Choroid plexus epithelial cell (primary cell): ENCODE measurements at regions not wholly inside any gene's neighbourhood (a gene's known extent, or its start where the extent isn't known, plus 50 kb on each side); places are given as distances from the start of the nearest gene placed in this dataset.

Experiments used
- DNase-seq: peaks from one replicate; pipeline ENCODE4 v3.0.0-alpha.2; 2010; ENCODE audit warnings: low read depth
- H3K4me3 ChIP-seq: 2 replicates; pipeline ENCODE4 v1.5.1; 2011; ENCODE audit warnings: low read depth, mild to moderate bottlenecking, control low read depth, low read length, moderate library complexity
- TF ChIP-seq, protein P1 (sequence below): conservative IDR thresholded peaks from 2 replicates; pipeline ENCODE4 v1.5.1; 2011; ENCODE audit warnings: low read depth, mild to moderate bottlenecking, control low read depth, inconsistent platforms, low read length, moderate library complexity

DNA sequence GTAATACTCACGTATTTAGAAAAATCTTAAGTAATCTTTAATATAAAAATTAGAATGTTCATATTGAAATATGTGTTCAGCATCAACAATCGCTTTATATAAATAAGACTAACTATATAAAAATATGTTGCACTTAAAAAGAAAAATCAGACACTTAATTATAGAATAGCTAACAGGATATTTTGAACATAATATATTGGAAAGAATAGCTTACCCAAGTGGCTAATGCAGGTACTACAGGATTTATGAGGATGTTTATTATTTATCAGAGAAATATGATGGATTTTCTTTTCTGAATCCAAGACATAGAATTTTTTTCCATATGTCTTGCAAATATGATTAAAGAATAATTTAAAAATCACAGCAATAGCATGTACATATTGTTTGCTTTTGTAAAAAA lies 567.9 kb upstream of the GBE1 start:
- TF ChIP-seq, protein P1, sequence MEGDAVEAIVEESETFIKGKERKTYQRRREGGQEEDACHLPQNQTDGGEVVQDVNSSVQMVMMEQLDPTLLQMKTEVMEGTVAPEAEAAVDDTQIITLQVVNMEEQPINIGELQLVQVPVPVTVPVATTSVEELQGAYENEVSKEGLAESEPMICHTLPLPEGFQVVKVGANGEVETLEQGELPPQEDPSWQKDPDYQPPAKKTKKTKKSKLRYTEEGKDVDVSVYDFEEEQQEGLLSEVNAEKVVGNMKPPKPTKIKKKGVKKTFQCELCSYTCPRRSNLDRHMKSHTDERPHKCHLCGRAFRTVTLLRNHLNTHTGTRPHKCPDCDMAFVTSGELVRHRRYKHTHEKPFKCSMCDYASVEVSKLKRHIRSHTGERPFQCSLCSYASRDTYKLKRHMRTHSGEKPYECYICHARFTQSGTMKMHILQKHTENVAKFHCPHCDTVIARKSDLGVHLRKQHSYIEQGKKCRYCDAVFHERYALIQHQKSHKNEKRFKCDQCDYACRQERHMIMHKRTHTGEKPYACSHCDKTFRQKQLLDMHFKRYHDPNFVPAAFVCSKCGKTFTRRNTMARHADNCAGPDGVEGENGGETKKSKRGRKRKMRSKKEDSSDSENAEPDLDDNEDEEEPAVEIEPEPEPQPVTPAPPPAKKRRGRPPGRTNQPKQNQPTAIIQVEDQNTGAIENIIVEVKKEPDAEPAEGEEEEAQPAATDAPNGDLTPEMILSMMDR: peak; percentile 49
- peak; percentile 26 for DNase-seq
- no peak overlapping the region for H3K4me3 ChIP-seq

DNA sequence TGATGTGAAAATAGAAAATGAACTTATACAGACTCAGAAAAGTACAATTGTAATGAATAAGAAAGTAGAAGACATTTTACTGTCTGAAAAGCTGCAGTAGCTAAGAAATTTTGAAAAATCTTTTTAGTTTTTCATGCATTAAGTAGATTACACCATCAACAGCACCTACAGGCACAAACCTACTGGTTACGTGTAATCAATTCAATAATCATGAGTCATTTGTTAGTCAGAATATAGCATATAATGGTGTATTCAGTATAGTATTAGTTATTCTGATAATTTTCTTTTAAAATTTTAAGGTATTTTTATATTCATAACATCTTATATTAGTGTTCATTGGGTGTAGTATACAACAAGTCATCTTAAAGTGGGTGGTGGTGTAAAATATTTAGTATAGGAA lies 550.5 kb upstream of the GBE1 start:
- TF ChIP-seq, protein P1: no peak
- no peak for DNase-seq
- no peak overlapping the region for H3K4me3 ChIP-seq

DNA sequence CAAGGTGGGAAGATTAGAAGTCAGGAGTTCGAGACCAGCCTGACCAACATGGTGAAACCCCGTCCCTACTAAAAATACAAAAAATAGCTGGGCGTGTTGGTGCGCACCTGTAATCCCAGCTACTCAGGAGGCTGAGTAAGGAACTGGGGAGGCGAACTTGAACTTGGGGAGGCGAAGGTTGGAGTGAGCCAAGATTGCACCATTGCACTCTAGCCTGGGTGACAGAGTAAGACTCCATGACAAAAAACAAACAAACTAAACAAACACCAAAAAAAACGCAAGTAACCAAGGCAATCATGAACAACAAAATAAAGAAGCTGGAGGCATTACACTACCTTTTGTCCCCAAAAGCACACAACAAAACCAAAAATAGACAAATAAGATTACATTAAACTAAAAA lies 547.3 kb upstream of the GBE1 start:
- TF ChIP-seq, protein P1: no peak
- DNase-seq: no peak

DNA sequence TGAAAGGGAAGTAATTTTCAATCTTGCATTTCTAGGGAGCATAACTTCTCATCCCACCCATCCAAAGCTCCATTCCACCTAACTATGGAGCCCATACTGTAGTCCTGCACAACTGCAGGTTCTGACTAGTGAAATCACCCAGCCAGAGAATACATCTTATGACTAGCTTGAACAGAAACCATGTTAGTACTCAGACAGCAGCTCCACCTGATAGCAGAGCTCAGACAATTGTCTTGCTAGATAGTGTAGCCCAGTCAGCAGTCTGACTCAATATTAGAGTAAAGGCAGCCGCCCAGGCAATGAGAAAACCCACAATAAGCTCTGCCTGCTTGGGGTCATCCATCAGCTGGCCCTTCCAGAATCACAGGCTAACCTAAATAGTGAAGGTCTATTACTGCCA lies 544.7 kb upstream of the GBE1 start:
- TF ChIP-seq, protein P1: no peak

More for the DNA sequence above, 547.3 kb upstream of the GBE1 start:
- no peak overlapping the region for H3K4me3 ChIP-seq

DNA sequence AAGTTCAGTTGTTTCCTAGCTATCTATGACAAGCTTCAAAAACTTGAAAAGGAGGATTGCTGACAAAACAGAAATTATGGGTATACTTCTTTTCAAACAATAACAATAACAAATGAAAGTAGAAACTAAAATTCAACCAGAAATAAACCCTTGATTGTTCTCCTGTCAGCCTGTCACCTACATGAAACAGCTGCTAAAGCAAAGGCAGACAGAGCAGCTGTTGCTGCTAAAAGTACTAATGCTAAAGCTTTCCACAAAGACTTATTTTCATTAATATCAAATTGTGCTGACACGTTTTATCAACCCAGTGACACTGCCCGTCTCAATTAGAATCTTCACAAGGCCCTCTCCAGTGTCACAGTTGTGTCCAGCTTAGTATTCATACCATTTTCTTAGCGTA lies 533.2 kb upstream of the GBE1 start:
- TF ChIP-seq, protein P1: no peak
- no peak overlapping the region for H3K4me3 ChIP-seq
- DNase-seq: no peak

More for the DNA sequence above, 544.7 kb upstream of the GBE1 start:
- H3K4me3 ChIP-seq: no peak overlapping the region
- DNase-seq: no peak

DNA sequence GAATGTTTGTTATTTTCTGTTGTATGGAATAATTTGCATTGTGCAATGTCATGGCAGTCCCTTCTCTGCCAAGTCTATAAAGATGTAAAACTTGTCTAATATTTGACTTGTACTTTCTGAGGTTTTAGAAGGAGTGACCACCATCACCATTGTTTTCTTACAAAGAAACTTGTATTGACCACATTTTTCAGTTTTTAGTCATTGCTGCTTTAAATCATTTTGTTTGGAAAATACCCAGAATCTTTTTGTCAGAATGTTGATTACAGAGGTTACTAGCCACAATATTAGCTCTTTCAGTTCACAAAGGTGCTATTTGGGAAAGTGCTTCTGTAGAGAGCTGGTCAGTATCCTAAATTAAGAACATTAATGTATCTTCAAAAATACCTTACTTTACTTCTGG lies 532.4 kb upstream of the GBE1 start:
- DNase-seq: no peak

DNA sequence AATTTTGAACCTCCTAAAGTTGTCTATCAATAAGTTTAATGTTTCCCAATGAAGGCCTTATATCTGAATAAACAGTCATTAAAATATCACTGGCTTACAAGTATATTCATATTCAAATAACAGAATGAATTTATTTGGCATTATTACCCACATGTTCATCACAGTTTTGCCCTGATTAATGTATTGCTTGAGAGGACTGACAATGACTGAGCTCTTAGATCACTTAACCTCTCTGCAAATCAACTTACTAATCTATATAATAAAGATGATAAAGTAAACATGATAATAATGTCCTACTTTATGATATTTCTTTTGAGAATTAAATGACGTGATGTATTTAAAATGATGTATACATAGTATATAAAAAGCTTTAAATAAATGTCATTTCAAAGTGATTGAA lies 532.0 kb upstream of the GBE1 start:
- TF ChIP-seq, protein P1: no peak
- DNase-seq: no peak
- H3K4me3 ChIP-seq: no peak overlapping the region

More for the DNA sequence above, 532.4 kb upstream of the GBE1 start:
- H3K4me3 ChIP-seq: no peak overlapping the region
- TF ChIP-seq, protein P1: no peak
